HG03378 (cell line): ENCODE measurements at regions not wholly inside any gene's neighbourhood (a gene's known extent, or its start where the extent isn't known, plus 50 kb on each side); places are given as distances from the start of the nearest gene placed in this dataset.
"Not testable (repeated sequence)": the region's sequence is repeated elsewhere in the genome, so short reads cannot be mapped to it uniquely, and the experiment has no call there.

ENCODE experiments used
- ATAC-seq: cut with Tn5 transposase; IDR thresholded peaks from one replicate; pipeline ENCODE4 v1.9.1; 2021; ENCODE audit warnings: mild to moderate bottlenecking, moderate library complexity; ENCODE audit not compliant: unreplicated experiment

DNA sequence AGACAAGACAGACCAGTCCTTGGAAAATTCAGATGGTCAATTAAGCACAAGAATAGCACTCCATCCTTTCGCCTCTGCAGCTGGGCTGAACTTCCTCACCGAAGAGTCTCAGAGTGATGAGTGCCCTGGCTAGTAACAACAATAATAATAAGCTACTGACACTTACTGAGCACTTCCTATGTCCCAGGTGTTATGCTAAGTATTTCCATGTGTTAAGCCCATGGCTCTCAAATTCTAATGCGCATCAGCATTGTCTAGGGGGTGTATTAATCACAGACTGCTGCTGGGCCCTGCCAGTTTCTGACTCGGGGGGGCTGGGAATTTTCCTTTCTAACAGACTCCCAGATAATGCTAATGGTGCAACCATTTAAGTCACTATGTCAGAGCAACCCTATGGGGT is 118.2 kb upstream of the LRFN2 start:
- no peak for ATAC-seq

DNA sequence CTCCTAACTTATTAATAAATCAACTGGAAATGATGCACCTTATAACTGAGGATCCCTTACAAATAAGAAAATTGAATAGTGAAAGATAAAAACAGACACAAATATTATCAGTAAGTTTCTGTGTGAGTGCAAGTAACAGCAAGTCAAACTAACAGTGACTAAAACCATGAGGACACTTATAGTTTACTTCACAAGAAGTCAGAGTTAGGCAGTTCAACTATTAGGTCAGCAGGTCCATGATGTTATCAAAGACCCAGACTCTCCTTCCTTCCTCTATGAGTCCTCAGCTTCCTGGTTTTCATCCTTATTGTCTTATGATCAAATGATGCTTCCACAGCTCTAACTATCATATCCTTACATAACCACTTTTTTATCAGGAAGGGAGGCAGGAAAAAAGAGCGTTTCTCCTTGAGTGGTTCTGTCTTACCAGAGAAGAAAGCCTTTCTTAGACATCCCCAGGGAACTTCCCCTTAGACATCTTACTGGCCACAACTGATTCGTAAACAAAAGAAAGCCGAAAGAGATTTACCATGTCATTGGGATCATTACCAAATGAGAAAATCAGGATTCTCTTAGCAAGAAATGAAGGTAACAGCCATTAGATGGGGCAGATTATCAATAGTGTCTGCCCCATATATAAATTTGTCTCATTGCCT is 114.3 kb upstream of the LRFN2 start:
- no peak for ATAC-seq

DNA sequence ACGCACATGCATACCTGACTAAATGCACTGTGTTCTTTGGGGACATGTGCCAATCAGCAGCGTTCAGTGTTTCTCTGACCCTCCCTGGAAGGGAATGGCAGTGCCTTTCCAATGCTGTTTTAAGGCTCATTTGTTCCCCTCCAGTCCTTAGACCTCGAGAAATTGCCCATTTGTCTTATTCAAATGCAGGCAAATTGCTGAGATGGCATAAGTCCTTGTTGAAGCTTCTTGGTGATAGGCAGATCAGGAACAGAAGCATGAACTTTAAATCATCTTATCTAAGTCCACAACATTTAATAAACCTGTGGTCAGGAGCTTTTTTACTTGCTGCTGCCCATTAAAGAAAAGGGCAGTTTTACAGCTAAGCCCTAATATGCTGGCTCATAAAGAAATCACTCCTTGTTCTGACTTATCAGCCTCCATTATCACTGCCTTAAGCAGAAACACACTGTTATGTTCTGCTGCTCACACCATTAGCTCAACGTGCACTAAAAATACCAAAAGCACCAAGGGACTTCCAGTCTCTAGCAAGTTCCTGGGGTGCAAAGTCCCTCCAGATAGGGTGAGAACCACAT is 112.9 kb upstream of the LRFN2 start:
- ATAC-seq: no peak

DNA sequence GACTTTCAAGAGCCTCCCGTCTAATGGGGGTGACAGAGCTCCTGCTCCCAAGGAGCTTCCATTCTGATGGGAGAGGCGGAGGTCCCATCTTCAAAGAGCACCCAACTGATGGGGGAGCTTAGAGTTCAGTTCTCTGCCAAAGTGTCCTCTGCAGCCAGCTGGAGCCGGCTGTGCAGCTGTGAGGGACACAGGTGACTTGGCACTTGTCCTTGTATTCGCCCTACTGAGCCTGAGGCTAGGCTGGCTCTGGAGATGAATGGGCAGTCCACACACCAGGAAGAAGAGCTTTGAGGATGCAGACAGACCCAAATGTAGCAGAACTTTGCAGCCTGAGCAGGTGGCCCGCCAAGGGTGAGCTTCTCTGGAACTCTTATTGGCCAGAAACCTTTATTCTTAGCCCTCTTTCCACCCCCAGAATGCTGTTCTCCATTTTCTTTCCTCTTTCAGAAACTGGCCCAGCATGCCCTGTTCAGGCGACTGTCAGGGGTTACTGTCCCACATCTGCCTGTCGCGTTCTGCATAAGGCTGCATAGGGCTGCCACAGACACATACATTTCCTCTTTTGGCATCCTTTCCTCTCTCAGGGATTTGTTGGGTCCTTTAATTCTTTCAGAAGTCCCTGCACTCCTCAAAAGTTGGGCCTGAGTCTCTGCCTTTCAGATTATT is 108.7 kb upstream of the LRFN2 start:
- no peak for ATAC-seq

DNA sequence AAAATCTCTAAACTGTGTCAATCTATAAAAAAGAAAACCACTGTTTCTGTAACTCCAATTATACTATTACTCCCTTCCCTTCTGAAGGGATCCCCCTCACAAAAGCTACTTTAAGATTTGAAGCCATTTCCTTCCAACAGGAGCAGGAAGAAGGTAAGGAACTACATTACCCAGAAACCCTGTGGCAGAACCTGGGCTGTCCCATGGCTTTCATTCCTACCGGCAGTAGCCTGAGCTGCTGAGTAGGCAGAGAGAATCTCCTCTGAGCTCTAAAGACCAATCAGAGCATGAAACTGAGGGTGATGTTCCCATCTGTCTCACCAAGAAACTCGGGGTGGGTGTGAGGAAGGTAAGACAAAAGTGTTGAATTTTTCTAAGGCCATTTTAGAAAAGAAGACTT is 108.0 kb upstream of the LRFN2 start:
- no peak for ATAC-seq

DNA sequence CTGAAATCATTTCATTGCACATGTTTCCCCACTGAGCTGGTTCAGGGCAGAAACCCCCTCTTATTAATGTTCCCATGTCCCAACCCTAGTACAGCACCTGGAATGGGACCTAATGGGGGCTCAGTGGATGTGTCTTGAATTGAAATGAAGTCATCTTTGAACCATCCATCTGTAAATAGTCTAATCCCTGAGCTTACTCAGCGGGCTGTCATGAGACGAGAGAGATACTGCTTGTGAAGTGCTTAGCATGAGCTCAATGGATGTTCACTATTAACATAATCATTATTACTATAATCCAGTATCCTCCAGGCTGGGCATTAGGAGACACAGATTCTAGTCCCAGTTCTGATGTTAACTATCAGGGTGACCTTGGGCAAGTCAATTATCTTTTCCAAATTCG is 106.6 kb upstream of the LRFN2 start:
- ATAC-seq: no peak

DNA sequence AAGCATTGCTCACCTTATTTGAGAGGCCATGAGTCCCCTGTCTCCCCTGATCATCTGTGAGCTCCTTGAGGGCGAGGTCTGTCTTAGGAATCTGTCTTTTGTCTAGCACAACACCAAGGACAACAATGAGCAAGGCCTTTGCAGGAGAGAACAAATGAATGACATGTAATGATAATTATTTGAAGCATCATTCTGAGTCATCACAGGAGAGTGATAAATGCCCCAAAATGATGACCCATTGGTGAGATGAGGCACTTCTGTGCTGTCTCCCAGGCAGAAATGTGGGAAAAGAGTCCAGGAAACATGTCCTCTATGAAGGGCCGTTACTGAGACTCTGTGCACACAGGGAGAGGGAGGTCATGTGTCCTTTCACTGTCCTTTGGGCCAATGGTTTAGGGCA is 105.2 kb upstream of the LRFN2 start:
- no peak for ATAC-seq

DNA sequence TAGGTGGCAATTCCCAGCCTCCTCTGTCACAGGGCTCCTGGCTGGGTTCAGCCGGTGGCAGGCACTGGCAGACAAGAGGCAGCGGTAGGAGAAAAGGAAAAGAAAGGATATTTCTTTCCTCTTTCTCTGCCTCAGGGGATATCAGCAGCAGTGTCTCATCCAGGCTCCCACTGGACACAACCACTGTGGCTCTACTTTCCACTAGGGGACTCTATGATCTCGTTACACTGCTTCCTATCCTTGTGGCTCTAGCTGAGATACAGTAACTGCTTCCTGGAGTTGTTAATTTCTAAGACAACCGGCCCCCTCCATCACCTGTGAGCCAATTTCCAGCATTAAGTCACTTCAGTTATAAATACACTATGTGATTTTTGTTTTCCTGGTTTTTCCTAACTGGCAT is 102.0 kb upstream of the LRFN2 start:
- no peak for ATAC-seq

DNA sequence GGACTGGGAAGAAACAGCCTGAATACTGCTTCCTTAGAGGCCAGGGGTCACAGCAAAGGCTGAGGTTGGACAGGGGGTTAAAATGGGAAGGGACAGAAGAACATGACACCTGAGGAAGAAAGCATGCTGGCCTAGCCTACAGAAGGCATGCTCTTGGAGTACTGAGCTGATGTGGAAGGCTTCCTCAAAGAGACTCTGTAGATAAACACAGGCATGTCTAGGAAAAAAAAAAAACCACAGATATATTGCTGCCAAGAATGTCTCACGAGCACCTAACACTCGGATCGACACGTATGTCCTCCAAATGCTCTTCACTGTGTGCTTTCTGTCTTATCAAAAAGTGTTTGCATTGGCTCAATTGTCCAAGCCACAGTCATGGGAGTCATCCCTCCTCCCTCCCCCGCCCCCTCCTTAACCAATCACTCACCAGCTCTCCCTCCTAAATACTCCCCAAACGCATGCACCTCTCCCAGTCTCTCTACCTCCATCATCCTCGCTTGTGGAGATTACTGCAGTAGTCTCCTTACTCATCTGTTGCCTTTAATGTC is 101.1 kb upstream of the LRFN2 start:
- no peak for ATAC-seq

DNA sequence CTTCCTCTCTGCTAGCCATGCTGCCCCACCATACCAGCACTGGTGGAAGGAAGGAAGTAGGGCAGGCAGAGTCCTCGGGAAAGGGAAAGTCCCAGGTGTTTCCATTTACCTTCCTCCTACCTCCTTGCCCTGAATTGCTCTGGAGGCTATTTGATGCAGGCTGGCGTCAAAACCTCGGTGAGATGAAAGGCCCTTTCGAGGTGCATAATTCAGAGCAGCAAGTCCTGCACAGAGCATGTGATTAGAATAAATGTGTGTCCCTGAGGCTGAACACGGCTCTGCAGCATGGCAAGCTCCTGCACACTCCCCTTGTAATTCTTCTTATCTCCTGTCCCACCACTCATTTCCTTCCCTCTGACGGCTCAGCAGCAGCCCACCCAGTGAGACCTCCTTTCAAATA is 98.7 kb upstream of the LRFN2 start:
- ATAC-seq: no peak

DNA sequence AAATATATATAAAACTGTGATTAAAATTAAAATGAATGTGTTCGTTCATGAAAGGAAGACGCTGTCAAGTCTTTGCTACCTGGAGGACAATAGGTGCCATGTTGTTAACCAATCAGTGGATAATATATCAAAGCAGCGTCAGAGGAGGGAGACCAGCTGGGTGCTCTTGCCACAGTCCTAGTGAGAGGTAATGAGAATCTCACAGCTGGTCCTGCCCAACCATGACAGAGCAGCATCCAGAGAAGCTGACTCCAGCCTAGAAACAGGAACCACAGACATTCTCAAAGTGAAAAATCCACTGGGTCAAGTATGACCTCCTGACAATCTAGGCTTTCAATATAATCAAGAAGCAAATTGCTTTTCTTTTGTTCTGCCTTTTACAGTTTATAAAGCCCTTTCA is 94.5 kb upstream of the LRFN2 start:
- no peak for ATAC-seq

DNA sequence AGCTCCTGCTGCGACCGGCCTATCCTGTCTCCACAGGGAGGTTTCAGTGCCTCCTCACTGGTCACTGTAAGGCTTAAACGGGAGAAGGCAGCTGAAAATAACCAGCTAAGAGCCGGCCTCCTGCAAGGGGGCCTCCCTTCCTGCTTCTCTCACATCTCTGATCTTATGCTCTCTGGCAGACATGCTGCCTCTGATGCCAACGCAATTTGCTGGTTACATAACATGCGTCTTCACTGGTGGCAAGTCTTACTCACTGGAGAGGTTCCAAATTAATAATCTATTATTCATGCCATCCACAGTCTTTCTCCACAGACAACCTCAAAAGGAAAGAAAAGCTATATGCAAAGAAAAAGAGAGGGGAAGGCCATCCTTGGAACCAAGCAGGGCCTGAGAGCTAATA is 91.8 kb upstream of the LRFN2 start:
- no peak for ATAC-seq

DNA sequence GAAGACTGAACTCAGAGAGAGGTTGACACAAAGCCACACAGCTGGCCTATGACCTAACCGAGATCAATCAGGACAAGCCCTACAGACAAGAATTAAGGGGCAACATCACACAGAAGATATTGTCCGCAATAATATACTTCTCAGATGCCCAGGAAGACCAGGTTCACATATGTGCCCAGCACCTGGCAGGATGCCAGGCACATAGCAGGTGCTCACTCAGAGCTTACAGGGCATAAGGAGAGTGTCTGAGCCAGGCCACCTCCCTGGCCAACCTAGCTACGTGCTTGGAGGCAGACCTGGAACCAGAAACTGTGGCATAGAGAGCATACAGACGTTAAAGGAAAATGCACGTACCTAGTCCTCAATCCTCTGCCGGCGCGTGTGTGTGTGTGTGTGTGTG is 87.0 kb upstream of the LRFN2 start:
- ATAC-seq: no peak

DNA sequence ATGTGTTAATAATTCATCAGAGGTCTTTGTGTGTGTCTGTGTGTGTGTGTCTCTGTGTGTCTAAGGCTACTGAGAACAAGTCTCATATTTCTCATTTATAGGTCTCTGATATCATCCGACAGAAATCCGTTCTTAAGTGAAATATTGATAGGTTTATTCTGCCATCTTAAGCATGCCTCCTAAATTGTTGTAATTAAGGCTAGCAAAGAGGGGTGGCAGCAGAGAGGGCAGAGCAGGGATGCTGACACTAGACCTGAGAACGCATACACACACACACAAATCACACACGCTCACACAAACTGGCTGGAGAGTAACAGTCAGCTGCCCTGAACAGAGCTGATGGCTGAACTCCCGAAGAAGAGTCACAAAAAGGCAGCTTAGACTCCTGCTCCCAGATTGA is 84.9 kb upstream of the LRFN2 start:
- no peak for ATAC-seq

DNA sequence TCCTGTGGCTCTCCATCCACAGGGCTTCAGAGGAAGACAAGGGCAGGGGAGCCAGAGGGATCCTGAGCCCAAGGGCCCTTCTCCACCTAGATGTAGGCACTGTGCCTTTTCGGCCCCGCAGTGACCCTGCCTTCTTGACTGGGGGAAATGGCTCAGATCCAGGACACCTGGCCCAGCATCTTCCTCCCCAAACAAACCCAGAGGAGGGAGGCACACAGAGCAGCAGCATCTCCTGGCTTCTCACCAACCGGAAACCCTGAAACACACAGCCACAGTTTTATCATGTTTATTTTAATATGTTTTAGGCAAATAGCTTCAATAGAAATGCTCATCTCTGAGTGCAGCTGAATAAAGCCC is 84.5 kb upstream of the LRFN2 start:
- no peak for ATAC-seq

DNA sequence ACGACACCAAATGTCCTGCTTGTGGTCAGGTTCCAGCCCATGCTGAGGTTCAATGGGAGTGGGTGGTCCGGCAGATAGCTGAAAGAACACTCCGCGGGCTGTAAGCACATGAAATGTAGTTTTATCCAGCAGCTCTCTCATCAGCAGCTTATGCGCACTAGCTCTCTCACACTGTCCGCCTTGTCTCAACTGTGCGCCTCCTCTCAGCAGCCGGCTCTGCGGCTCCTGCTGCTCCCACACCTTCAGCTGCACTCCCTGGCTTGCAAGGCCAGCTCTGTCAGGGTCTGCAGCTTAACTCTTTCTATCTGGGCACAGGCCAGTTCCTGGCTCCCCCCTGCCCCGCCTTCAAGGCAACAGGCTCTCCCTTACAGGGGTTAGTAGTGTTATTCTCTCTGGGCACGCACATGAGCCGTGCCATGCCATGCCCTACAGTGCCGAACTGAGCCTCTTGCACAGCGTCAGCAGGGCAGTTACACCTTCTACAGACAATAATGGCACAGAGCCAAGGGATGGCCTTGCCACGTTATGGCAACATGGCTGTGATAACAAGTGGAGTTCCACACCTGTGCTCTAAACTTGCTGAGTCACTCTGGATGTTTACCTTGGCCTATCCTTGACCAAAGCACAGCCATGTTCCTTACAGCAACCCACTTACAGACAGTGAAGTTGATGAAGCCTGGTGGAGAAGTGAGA is 84.0 kb upstream of the LRFN2 start:
- ATAC-seq: no peak

DNA sequence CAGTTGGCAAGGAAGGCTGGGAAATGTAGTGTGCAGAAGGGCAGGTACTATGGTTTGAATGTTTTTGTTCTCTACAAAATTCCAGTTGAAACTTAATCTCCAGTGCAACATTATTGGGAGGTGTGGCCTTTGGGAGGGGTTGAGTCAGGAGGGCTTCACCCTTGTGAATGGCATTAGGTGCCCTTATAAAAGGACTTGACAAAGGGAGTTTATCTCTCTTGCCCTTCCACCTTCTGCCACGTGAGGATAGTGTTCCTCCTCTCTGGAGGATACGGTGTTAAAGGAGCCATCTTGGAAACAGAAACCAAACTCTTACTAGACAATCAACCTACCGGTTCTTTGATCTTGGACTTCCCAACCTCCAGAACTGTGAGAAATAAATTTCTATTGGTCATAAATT is 82.2 kb upstream of the LRFN2 start:
- ATAC-seq: no peak

DNA sequence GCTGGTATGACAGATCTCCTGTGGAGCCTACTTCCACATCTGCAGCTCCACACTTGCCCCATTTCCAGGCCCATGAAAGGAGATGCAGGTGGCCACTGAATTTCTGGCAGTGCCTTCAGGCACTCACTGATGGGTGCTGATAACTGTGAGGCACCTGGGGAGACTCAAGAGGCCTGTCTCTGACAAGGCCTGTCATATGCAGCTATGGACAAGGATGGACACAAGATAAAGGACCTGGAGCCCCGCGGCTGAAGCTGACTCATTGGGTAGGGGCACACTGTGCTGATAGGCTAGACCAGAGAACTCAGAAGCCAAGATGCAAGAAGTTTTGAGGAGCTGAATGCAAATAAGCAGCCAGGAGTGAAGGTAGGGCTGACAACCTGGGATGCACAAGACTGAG is 81.0 kb upstream of the LRFN2 start:
- ATAC-seq: no peak

DNA sequence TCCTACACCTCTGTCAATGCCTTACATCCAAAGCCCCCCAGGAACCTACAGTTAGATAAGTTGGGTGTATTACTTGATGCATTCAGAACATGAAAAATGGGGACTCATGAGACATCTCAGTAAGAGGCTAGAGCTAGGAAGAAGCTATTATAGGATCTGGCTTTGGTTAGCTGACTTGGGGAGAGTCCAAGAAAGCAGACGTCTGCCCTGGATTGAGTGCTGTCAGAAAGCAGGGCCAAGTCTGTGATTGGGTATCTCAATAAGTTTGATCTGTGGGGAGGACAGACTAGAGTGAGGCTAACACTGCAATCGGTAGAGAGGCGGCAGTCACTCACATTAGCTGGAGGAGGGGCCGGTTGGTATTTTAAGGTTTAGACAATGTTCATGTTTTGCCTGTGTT is 79.4 kb upstream of the LRFN2 start:
- ATAC-seq: no peak

DNA sequence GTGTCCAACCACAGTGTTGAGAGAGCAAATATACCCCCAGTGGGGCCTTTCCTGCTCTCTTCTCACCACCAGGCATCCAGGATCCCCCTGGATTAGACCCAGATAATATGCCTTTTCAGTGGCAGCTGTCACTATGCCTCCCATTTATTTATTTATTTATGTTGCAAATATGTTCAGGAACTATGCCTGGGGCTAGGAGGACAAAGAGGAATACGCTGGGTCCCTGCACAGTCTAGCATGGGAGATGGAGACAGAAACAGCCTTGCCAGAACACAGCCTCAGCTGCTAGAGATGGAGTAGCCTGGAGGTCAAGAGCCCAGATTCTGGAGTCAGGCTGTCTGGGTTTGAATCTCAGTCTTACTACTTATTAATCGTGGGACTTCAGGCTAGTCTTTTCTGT is 74.6 kb upstream of the LRFN2 start:
- no peak for ATAC-seq

DNA sequence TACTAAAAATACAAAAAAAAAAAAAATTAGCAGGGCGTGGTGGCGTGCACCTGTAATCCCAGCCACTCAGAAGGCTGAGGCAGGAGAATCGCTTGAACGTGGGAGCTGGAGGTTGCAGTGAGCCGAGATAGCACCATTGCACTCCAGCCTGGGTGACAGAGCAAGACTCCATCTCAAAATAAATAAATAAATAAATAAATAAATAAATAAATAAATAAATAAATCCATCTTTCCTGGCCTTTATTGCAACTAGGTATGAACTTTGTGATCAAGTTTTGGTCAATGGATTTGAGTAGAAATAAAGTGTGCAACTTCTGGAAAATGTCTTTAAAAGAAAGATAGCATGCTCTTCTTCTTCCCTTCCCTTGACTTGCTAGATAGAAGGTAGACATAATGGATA is 69.6 kb upstream of the LRFN2 start:
- ATAC-seq: not testable (repeated sequence)

DNA sequence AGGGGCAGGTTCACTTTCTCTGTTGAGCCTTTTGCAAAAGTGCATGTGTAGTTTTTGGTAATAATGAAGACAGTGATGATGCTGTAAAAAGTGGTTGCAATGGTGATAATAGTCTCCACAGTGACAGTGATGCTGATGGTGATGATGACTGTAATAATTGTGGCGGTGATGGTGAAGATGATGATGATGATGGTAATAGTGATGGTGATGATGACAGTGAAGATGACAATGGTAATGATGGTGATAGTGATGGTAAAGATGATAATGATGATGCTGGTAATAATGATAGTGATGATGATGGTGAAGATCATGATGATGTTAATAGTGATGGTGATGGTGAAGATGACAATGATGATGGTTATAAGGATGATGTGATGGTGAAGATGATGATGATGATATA is 67.7 kb upstream of the LRFN2 start:
- no peak for ATAC-seq
